Aorta (tissue), 5 donors: ENCODE measurements at regions not wholly inside any gene's neighbourhood (a gene's known extent, or its start where the extent isn't known, plus 50 kb on each side); places are given as distances from the start of the nearest gene placed in this dataset.
A peak's percentile ranks its signal among the peaks of the same experiment; 100 is the strongest.

ENCODE experiments used
- ATAC-seq: fragments of 200-7000 bp; cut with Tn5 transposase; one replicate; pipeline ENCODE4 v1.9.1; 2022; ENCODE audit warnings: moderate library complexity; ENCODE audit not compliant: low FRiP score
- DNase-seq, 2 donors: peaks; one replicate each; pipeline ENCODE4 v3.0.0-alpha.2; 2020
- H3K27ac ChIP-seq, 2 donors: one replicate each; pipeline ENCODE4 v1.5.1; 2013; ENCODE audit warnings: low read length in 2 of 2, mild to moderate bottlenecking in 2 of 2, moderate library complexity in 2 of 2, control low read depth in 1 of 2, inconsistent platforms in 1 of 2, low read depth in 1 of 2
- H3K27me3 ChIP-seq, 2 donors: one replicate each; pipeline ENCODE4 v1.6.1; 2013; ENCODE audit warnings: control low read depth in 1 of 2, low read length in 1 of 2, mild to moderate bottlenecking in 1 of 2, moderate library complexity in 1 of 2; ENCODE audit not compliant: insufficient read depth in 2 of 2, control insufficient read depth in 1 of 2
- H3K36me3 ChIP-seq, 2 donors: one replicate each; pipeline ENCODE4 v1.6.1; 2013; ENCODE audit warnings: control low read depth in 1 of 2, low read length in 1 of 2, mild to moderate bottlenecking in 1 of 2; ENCODE audit not compliant: insufficient read depth in 2 of 2, control insufficient read depth in 1 of 2
- H3K4me1 ChIP-seq, 2 donors: one replicate each; pipeline ENCODE4 v1.6.1; 2013; ENCODE audit warnings: low read length in 2 of 2, control low read depth in 1 of 2, mild to moderate bottlenecking in 1 of 2, moderate library complexity in 1 of 2; ENCODE audit not compliant: insufficient read depth in 2 of 2, control insufficient read depth in 1 of 2
- H3K4me3 ChIP-seq, 2 donors: one replicate each; pipeline ENCODE4 v1.5.1; 2013; ENCODE audit warnings: low read length in 2 of 2, control low read depth in 1 of 2, mild to moderate bottlenecking in 1 of 2
- H3K9me3 ChIP-seq: one replicate; pipeline ENCODE4 v1.6.1; 2013; ENCODE audit warnings: mild to moderate bottlenecking, low read length; ENCODE audit not compliant: control insufficient read depth
- WGBS, 2 donors: extraction: QIAGEN DNeasy Blood & Tissue Kit; methylation state at CpG; one replicate each; pipeline ENCODE4 v1.1.7; 2013; 5-methylcytosine and 5-hydroxymethylcytosine counted together
- intact Hi-C, 2 donors: fragments of 100-400 bp; cut with DNase I; formaldehyde crosslinking; loops; one replicate each; pipeline versions ENCODE4 v1.14.2 to v1.15.0; 2022
- donor health status: healthy with polysubstance abuse.
- donor health status: Bipolar disorder and iron deficiency.
- donor health status: DM: no; HTN: no; CAD: no.
- donor health status: DM: no; HTN: no; CAD: no.
- donor health status: DM: yes; HTN: yes; CAD: no.

GRCh38 chr16:62477796-62478195, 441.6 kb upstream of the CDH8 start:
- ATAC-seq (peak; percentile 23), DNase-seq (no peak)
- Histone ChIP-seq H3K9me3 (no peaks in the 10 kb centered on the region), H3K4me1 (no peaks in the 10 kb centered on the region), H3K4me3 (no peak overlapping the region), H3K36me3 (no peaks in the 10 kb centered on the region), H3K27ac (no peak overlapping the region), H3K27me3 (no peaks in the 10 kb centered on the region)
- 92 to 98% methylated on average over 3 of the region's 3 CpGs for WGBS, 2 donors
- intact Hi-C loops: no loop called here

- Histone ChIP-seq H3K36me3 (no peaks in the 10 kb centered on the region), H3K27me3 (no peaks in the 10 kb centered on the region), H3K9me3 (no peaks in the 10 kb centered on the region), H3K4me1 (no peaks in the 10 kb centered on the region), H3K27ac (no peak overlapping the region), H3K4me3 (no peak overlapping the region)
- DNase-seq (no peak), ATAC-seq (no peak)
- intact Hi-C loops: no loop called here
Measured at GRCh38 chr16:62475573-62475972, 439.3 kb upstream of the CDH8 start.

- H3K27ac ChIP-seq: no peak overlapping the region
- H3K27me3 ChIP-seq: no peaks in the 10 kb centered on the region
- H3K4me3 ChIP-seq: no peak overlapping the region
- H3K9me3 ChIP-seq: no peaks in the 10 kb centered on the region
- DNase-seq (no peak), ATAC-seq (no peak)
- 22 to 57% methylated on average over 2 of the region's 2 CpGs for WGBS, 2 donors
- no peaks in the 10 kb centered on the region for H3K4me1 ChIP-seq
- no peaks in the 10 kb centered on the region for H3K36me3 ChIP-seq
- intact Hi-C loops: no loop called here
Measured at GRCh38 chr16:62462971-62463370, 426.7 kb upstream of the CDH8 start.

GRCh38 chr16:62450291-62450690, 414.1 kb upstream of the CDH8 start:
- intact Hi-C loops: no loop called here
- no peaks in the 10 kb centered on the region for H3K9me3 ChIP-seq
- no peak overlapping the region for H3K4me3 ChIP-seq
- no peak overlapping the region for H3K27ac ChIP-seq
- ATAC-seq (no peak), DNase-seq (no peak)
- H3K4me1 ChIP-seq: no peaks in the 10 kb centered on the region
- H3K27me3 ChIP-seq: no peaks in the 10 kb centered on the region
- 6 to 17% methylated on average over 5 of the region's 5 CpGs for WGBS, 2 donors
- no peaks in the 10 kb centered on the region for H3K36me3 ChIP-seq

GRCh38 chr16:62445909-62446308, 409.7 kb upstream of the CDH8 start:
- no peak overlapping the region for H3K4me3 ChIP-seq
- H3K27ac ChIP-seq: no peak overlapping the region
- DNase-seq: no peak
- 54 to 65% methylated on average over 2 of the region's 2 CpGs for WGBS, 2 donors
- intact Hi-C loops: no loop called here
- peaks cover 2% of the 10 kb centered on the region for H3K9me3 ChIP-seq
- H3K4me1 ChIP-seq: no peaks in the 10 kb centered on the region
- ATAC-seq: no peak
- H3K36me3 ChIP-seq: no peaks in the 10 kb centered on the region
- no peaks in the 10 kb centered on the region for H3K27me3 ChIP-seq

GRCh38 chr16:62424206-62424605, 388.0 kb upstream of the CDH8 start:
- Histone ChIP-seq H3K4me1 (no peaks in the 10 kb centered on the region), H3K27ac (no peak overlapping the region), H3K36me3 (no peaks in the 10 kb centered on the region), H3K27me3 (no peaks in the 10 kb centered on the region), H3K9me3 (no peaks in the 10 kb centered on the region), H3K4me3 (no peak overlapping the region)
- intact Hi-C loops: no loop called here
- 77 to 82% methylated on average over 4 of the region's 4 CpGs for WGBS, 2 donors
- ATAC-seq: no peak
- DNase-seq: no peak

GRCh38 chr16:62408760-62409159, 372.5 kb upstream of the CDH8 start:
- DNase-seq: no peak
- H3K36me3 ChIP-seq: no peaks in the 10 kb centered on the region
- 56 to 58% methylated on average over 23 of the region's 23 CpGs for WGBS, 2 donors
- no peaks in the 10 kb centered on the region for H3K4me1 ChIP-seq
- intact Hi-C loops: no loop called here
- no peak for ATAC-seq
- H3K4me3 ChIP-seq: no peak overlapping the region
- H3K9me3 ChIP-seq: no peaks in the 10 kb centered on the region
- H3K27me3 ChIP-seq: no peaks in the 10 kb centered on the region
- no peak overlapping the region for H3K27ac ChIP-seq

GRCh38 chr16:62406387-62406786, 370.1 kb upstream of the CDH8 start:
- Histone ChIP-seq H3K9me3 (no peaks in the 10 kb centered on the region), H3K4me3 (no peak overlapping the region), H3K4me1 (no peaks in the 10 kb centered on the region), H3K36me3 (no peaks in the 10 kb centered on the region), H3K27ac (no peak overlapping the region), H3K27me3 (no peaks in the 10 kb centered on the region)
- DNase-seq (no peak), ATAC-seq (no peak)
- intact Hi-C loops: no loop called here

GRCh38 chr16:62404842-62405611, 368.8 kb upstream of the CDH8 start:
- intact Hi-C loops: no loop called here
- no peaks in the 10 kb centered on the region for H3K4me1 ChIP-seq
- no peak for DNase-seq

More at GRCh38 chr16:62404842-62405611, 368.8 kb upstream of the CDH8 start:
- Histone ChIP-seq H3K9me3 (no peaks in the 10 kb centered on the region), H3K27ac (no peak overlapping the region), H3K4me3 (no peak overlapping the region), H3K27me3 (no peaks in the 10 kb centered on the region), H3K36me3 (no peaks in the 10 kb centered on the region)
- ATAC-seq: no peak
- 58 to 69% methylated on average over 1 of the region's 1 CpG for WGBS, 2 donors
